ENCODE measurements at regions not wholly inside any gene's neighbourhood (a gene's known extent, or its start where the extent isn't known, plus 50 kb on each side); places are given as distances from the start of the nearest gene placed in this dataset.

GRCh38 chr9:100911273-100911672 is 117.3 kb upstream of the PLPPR1 start:
- WGBS (ENCODE audit: low lambda C conversion rate): 14% methylated on average over 5 of the region's 5 CpGs
- TF ChIP-seq, protein P1, sequence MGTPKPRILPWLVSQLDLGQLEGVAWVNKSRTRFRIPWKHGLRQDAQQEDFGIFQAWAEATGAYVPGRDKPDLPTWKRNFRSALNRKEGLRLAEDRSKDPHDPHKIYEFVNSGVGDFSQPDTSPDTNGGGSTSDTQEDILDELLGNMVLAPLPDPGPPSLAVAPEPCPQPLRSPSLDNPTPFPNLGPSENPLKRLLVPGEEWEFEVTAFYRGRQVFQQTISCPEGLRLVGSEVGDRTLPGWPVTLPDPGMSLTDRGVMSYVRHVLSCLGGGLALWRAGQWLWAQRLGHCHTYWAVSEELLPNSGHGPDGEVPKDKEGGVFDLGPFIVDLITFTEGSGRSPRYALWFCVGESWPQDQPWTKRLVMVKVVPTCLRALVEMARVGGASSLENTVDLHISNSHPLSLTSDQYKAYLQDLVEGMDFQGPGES (IDR thresholded peaks at IDR 0.05; ENCODE audit: low read depth, low read length): no peak
- TF ChIP-seq PBX3 (IDR thresholded peaks at IDR 0.05) (no peak), TCF12 (IDR thresholded peaks at IDR 0.05) (no peak), FOSL2 (IDR thresholded peaks at IDR 0.05; ENCODE audit: borderline replicate concordance, low read depth) (no peak)
- CTCF ChIA-PET: interaction anchor here (0.6 kb wide), 1 partner anchor 72 kb away, joined by 3 read pairs; no protein-coding TSS in a partner anchor

GRCh38 chr9:100913257-100913656 is 115.3 kb upstream of the PLPPR1 start:
- H3K9ac ChIP-seq: no peak overlapping the region
- no peaks in the 10 kb centered on the region for H3K36me3 ChIP-seq (replicated peaks in 1 of 2; ENCODE audit: control insufficient read depth in 1 of 2, insufficient read depth in 2 of 2, low read length in 1 of 2)
- no peaks in the 10 kb centered on the region for H3K27me3 ChIP-seq (ENCODE audit: insufficient read depth)
- H4K20me1 ChIP-seq (ENCODE audit: insufficient read depth): no peaks in the 10 kb centered on the region
- H3K4me2 ChIP-seq: no peak overlapping the region
- WGBS (ENCODE audit: low lambda C conversion rate): 0% methylated on average over 1 of the region's 1 CpG
- no peaks in the 10 kb centered on the region for H3K9me2 ChIP-seq
- H3F3A ChIP-seq (replicated peaks; ENCODE audit: insufficient read depth): no peaks in the 10 kb centered on the region
- POLR2A ChIA-PET: no interaction called here
- H2AFZ ChIP-seq (ENCODE audit: low read depth): no peak overlapping the region
- no peaks in the 10 kb centered on the region for H3K9me3 ChIP-seq
- DNase-seq: no peak
- no peak overlapping the region for H3K4me3 ChIP-seq (ENCODE audit: low read depth in 2 of 2, low read length in 1 of 2)
- no peaks in the 10 kb centered on the region for H3K79me2 ChIP-seq (ENCODE audit: insufficient read depth)
- H3K4me1 ChIP-seq (ENCODE audit: control insufficient read depth in 1 of 2, insufficient read depth in 2 of 2, low read depth in 1 of 2, low read length in 1 of 2): no peaks in the 10 kb centered on the region
- no peak for TF ChIP-seq EP300 (IDR thresholded peaks at IDR 0.05; ENCODE audit: borderline replicate concordance in 1 of 2, low read depth in 1 of 2, low read length in 1 of 2)
- no peak for TF ChIP-seq NFIC (IDR thresholded peaks at IDR 0.05; ENCODE audit: borderline replicate concordance)
- no peak for TF ChIP-seq FOSL2 (IDR thresholded peaks at IDR 0.05; ENCODE audit: borderline replicate concordance, low read depth)
- TF ChIP-seq RXRA (IDR thresholded peaks at IDR 0.05; ENCODE audit: borderline replicate concordance, low read depth): no peak
- TF ChIP-seq SIN3A (IDR thresholded peaks at IDR 0.05; ENCODE audit: borderline replicate concordance, low read depth, low read length): no peak
- no peak overlapping the region for H3K27ac ChIP-seq (ENCODE audit: low read depth in 2 of 2, low read length in 1 of 2)
- CTCF ChIA-PET: no interaction called here

More at GRCh38 chr9:100911273-100911672, 117.3 kb upstream of the PLPPR1 start:
- Histone ChIP-seq H3K36me3 (replicated peaks in 1 of 2; ENCODE audit: control insufficient read depth in 1 of 2, insufficient read depth in 2 of 2, low read length in 1 of 2) (no peaks in the 10 kb centered on the region), H3K4me2 (no peak overlapping the region), H3K4me1 (ENCODE audit: control insufficient read depth in 1 of 2, insufficient read depth in 2 of 2, low read depth in 1 of 2, low read length in 1 of 2) (no peaks in the 10 kb centered on the region), H3F3A (replicated peaks; ENCODE audit: insufficient read depth) (no peaks in the 10 kb centered on the region), H4K20me1 (ENCODE audit: insufficient read depth) (no peaks in the 10 kb centered on the region), H2AFZ (ENCODE audit: low read depth) (no peak overlapping the region), H3K9me2 (no peaks in the 10 kb centered on the region), H3K27me3 (ENCODE audit: insufficient read depth) (no peaks in the 10 kb centered on the region), H3K27ac (ENCODE audit: low read depth in 2 of 2, low read length in 1 of 2) (no peak overlapping the region), H3K79me2 (ENCODE audit: insufficient read depth) (no peaks in the 10 kb centered on the region), H3K4me3 (ENCODE audit: low read depth in 2 of 2, low read length in 1 of 2) (no peak overlapping the region), H3K9me3 (no peaks in the 10 kb centered on the region), H3K9ac (no peak overlapping the region)
- DNase-seq: no peak
- POLR2A ChIA-PET: no interaction called here

DNA sequence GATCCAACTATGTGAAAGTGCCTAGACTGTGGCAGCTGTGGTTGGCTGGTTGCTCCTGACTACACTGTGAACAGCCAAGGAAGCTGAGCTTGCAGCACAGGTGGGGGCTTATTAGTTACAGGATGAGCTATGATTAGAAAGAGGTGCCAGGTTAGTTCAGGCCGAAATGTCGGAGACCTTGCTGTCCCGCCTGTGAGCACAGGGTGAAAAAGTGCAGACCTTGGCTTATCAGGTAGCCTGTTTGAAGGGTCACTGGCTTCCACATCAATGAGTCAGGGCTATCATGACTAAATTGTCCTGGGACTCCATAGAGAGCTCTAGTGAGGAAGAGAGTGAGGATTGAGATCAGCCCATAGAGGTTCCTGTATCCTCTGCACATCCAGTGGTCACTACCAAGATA is 114.3 kb upstream of the PLPPR1 start:
- Histone ChIP-seq H3K27me3 (ENCODE audit: insufficient read depth) (no peaks in the 10 kb centered on the region), H3K4me3 (ENCODE audit: low read depth in 2 of 2, low read length in 1 of 2) (no peak overlapping the region), H4K20me1 (ENCODE audit: insufficient read depth) (no peaks in the 10 kb centered on the region), H3K4me2 (no peak overlapping the region), H3K9me3 (no peaks in the 10 kb centered on the region), H3F3A (replicated peaks; ENCODE audit: insufficient read depth) (no peaks in the 10 kb centered on the region), H3K9ac (no peak overlapping the region), H2AFZ (ENCODE audit: low read depth) (no peak overlapping the region), H3K27ac (ENCODE audit: low read depth in 2 of 2, low read length in 1 of 2) (no peak overlapping the region), H3K79me2 (ENCODE audit: insufficient read depth) (no peaks in the 10 kb centered on the region), H3K4me1 (ENCODE audit: control insufficient read depth in 1 of 2, insufficient read depth in 2 of 2, low read depth in 1 of 2, low read length in 1 of 2) (no peaks in the 10 kb centered on the region), H3K36me3 (replicated peaks in 1 of 2; ENCODE audit: control insufficient read depth in 1 of 2, insufficient read depth in 2 of 2, low read length in 1 of 2) (no peaks in the 10 kb centered on the region), H3K9me2 (no peaks in the 10 kb centered on the region)
- POLR2A ChIA-PET: no interaction called here
- no peak for DNase-seq
- CTCF ChIA-PET: no interaction called here
- 44% methylated on average over 3 of the region's 3 CpGs for WGBS (ENCODE audit: low lambda C conversion rate)
- TF ChIP-seq MEF2A (IDR thresholded peaks at IDR 0.05; ENCODE audit: borderline replicate concordance, low read depth) (no peak), EP300 (IDR thresholded peaks at IDR 0.05; ENCODE audit: borderline replicate concordance in 1 of 2, low read depth in 1 of 2, low read length in 1 of 2) (no peak), CHD2 (IDR thresholded peaks at IDR 0.05; ENCODE audit: low read length, partially characterized antibody) (no peak), TEAD4 (IDR thresholded peaks at IDR 0.05; ENCODE audit: borderline replicate concordance, insufficient read depth) (no peak), FOSL2 (IDR thresholded peaks at IDR 0.05; ENCODE audit: borderline replicate concordance, low read depth) (no peak), POLR2AphosphoS5 (IDR thresholded peaks at IDR 0.05; ENCODE audit: low read depth, low read length) (no peak), RCOR1 (IDR thresholded peaks at IDR 0.05; ENCODE audit: low read length) (no peak), USF2 (IDR thresholded peaks at IDR 0.05; ENCODE audit: borderline replicate concordance, low read depth, low read length) (no peak), NRF1 (IDR thresholded peaks at IDR 0.05; ENCODE audit: low read depth, low read length) (no peak)
- TF ChIP-seq, protein P2, sequence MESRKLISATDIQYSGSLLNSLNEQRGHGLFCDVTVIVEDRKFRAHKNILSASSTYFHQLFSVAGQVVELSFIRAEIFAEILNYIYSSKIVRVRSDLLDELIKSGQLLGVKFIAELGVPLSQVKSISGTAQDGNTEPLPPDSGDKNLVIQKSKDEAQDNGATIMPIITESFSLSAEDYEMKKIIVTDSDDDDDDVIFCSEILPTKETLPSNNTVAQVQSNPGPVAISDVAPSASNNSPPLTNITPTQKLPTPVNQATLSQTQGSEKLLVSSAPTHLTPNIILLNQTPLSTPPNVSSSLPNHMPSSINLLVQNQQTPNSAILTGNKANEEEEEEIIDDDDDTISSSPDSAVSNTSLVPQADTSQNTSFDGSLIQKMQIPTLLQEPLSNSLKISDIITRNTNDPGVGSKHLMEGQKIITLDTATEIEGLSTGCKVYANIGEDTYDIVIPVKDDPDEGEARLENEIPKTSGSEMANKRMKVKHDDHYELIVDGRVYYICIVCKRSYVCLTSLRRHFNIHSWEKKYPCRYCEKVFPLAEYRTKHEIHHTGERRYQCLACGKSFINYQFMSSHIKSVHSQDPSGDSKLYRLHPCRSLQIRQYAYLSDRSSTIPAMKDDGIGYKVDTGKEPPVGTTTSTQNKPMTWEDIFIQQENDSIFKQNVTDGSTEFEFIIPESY (IDR thresholded peaks at IDR 0.05; ENCODE audit: borderline replicate concordance, low read depth): no peak
- TF ChIP-seq, protein P3, sequence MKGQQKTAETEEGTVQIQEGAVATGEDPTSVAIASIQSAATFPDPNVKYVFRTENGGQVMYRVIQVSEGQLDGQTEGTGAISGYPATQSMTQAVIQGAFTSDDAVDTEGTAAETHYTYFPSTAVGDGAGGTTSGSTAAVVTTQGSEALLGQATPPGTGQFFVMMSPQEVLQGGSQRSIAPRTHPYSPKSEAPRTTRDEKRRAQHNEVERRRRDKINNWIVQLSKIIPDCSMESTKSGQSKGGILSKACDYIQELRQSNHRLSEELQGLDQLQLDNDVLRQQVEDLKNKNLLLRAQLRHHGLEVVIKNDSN (IDR thresholded peaks at IDR 0.05; ENCODE audit: borderline replicate concordance, low read depth): no peak

Data from SK-N-SH (cell line).